ENCODE measurements at regions not wholly inside any gene's neighbourhood (a gene's known extent, or its start where the extent isn't known, plus 50 kb on each side); places are given as distances from the start of the nearest gene placed in this dataset.

DNA sequence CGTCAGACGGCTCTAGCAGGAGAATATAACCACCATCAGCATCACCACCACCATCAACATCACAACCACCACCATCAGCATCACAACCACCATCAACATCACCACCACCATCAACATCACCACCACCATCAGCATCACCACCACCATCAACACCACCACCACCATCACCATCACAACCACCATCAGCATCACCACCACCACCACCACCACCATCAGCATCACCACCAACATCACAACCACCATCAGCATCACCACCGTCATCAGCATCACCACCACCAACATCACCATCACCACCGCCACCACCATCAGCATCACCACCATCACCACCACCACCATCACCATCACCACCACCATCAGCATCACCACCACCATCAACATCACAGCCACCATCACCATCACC is 210.7 kb downstream of the C9orf50 start:
- no peak for DNase-seq

- no peak for DNase-seq
Measured at GRCh38 chr9:129408535-129409215, 212.2 kb downstream of the C9orf50 start.

GRCh38 chr9:129407905-129408452 is 212.9 kb downstream of the C9orf50 start:
- no peak for DNase-seq

- DNase-seq, result no peak
Measured at GRCh38 chr9:129406278-129407225, 214.3 kb downstream of the C9orf50 start.

DNA sequence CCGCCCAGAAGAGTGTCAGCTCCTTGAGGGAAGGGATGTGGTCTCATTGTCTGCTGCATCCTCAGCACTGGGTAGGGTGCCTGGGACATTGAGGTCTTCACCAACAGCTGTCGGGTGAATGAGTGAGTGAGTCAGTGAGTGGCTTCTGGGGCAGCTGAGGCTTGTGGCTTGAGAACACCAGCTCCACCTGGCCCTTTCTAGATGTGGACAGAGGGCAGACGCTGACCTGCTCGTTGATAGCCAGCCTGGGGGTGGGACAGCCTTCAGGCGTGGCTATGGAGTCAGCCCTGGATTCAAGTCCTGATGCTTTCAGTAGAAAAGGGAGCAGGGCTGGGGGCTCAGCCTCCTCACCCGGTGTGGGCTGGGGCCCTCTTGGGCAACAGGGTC is 215.1 kb downstream of the C9orf50 start:
- no peak for DNase-seq

DNA sequence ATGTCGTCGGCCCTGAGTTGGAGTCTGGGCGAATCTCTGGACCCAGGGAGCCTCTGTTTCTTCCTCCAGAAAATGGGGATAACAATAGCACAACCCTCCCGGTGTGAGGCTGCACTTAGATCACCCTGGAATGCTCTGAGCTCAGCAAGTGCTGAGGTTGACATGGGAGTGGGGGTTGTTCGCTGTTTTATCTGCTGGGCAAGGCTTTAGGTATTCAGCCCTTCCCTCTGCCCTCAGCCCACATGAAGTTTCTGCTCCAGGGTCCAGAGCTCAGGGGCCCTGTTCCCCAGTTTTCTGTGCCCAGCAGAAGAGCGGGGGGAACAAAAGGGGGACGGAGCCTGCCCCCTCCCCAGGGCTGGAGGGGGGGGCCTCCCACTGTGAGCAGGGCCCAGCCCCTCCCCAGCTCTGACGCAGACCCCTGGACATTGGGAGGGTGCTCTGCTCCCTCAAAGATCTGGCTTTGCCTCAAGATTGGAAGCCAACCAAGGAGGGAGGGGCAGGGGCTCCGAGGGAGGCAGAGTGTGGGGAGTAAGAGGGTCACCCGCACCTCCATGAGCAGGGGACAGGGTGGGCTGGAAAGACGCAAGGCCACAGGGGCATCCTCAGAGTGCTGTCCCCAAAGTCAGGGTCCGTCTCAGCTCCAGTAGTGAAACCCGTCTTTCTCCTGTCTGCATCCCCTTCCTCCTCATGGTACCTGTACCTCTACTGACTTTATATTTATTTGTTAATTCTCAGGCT is 215.6 kb downstream of the C9orf50 start:
- DNase-seq, result no peak

GRCh38 chr9:129404621-129405020 is 216.3 kb downstream of the C9orf50 start:
- no peak for DNase-seq

DNA sequence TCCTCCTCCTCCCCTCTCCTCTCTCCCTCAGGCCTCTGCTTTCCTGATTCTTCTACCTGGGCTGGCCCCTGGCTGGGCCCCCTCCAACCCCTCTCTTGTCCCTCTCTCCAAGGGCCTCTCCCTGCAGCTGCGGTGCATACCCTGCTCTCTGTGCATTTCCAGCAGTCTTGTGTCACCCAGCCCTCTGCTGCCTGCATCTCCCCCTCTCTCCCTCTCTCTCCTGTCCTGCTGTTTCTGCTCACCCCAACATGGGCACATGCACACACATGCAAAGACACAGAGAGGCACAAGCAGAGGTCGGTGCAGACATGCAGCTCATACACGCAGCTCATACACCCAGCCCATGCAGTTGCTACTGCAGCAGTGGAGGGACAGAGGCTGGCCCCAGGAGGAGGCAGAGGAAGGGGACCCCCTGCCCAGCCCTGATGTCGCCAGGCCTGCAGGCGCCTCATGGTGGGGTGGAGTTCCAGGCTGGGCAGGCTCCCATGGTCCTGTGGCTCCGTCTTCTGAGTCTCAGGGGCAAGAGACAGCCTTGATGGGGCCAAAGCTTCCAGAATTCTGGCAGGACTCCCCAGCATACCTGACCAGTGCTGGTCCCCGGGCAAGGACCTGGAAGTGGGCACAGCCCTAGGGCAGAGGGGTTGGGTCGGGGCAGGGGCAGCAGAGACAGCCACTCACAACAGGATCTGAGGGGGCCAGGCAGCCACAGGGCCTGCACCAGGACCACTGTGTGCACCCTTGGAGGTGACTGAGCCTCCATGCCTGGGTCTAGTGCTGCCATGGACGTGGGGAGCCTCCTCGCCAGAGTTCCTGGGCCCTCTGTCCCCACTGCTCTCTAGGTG is 216.9 kb downstream of the C9orf50 start:
- no peak for DNase-seq

GRCh38 chr9:129402931-129403778 is 217.7 kb downstream of the C9orf50 start:
- DNase-seq, result no peak

GRCh38 chr9:129402371-129402739 is 218.5 kb downstream of the C9orf50 start:
- no peak for DNase-seq

DNA sequence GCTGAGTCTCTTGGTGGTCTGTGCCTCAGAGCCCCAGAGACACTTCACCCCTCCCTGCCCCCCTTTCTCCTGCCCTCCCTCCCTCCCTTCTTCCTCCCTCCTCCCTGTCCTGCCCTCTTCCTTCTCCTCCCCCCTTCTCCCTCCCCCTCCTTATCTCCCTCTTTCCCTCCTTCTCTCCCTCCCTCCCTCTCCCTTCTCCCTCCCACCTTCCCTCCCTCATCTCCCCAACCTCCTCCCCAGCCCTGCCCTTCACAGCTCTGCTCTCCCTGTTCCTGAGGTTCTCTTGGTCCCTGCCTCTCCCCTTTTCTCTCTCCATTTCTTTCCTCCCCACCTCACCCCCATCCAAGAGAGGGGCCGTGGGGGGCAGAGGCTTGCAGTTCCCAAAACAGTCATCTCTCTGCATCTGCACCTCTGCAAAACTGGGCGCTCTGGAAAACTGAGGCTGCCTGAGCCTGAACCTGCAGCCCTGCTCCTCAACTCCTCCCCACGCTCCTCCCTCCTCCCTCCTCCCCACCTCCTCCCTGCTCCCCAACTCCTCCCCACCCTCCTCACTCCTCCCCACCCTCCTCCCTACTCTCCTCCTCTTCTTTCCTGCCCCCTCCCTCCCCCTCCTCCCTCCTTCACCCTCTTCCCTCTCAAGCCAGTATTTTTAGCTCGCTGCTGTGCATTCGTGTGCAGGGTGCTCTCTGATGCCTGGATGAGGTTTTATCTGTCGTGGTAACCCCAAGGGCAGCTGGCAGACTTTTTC is 219.1 kb downstream of the C9orf50 start:
- no peak for DNase-seq

- DNase-seq, result no peak
Measured at GRCh38 chr9:129400971-129401622, 219.8 kb downstream of the C9orf50 start.

DNA sequence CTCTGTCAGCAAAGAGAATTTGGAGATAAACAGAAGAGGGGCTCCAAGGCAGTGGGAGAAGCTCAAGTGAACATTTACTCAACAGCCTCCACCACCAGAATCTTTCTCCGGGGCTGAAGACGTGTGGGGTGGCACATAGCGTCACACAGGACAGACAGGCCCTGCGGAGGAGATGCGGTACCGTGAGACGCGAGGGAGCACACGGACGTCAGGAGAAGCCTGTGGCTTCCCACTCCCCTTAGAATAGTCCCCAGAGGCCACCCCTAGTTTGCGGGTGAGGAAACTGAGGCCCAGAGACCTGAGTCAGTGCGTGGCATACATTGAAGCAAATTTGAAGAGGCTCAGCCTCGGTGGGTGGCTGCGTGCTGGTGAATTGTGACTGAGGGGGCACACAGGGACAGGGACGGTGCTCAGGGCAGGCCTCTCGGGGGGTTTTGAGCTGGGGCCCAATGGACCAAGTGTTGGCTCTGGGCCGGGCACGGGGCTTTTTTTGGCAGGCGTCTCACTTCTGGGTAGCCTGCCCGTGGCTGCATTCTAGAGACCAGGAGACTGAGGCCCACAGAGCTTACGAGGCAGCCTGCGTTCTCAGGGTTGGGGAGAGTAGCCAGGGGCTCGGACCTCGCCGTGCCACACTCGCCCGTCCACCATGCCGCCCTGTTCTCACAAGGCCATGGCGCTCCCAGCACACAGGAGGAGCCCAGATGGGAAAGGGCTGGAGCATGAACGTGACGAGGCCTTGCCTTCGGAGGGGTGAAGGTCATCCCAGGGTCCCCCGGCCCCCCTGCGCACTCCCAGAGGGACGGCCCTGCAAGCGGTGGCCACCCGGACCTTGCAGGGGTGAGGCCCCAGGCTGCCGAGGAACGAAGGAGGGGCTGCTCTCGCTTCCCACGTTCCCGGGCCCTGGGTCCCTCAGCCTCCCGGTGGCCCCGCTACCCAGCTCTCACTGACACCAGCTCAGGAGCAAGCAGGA is 220.6 kb downstream of the C9orf50 start:
- DNase-seq, result no peak

GRCh38 chr9:129399634-129399990 is 221.3 kb downstream of the C9orf50 start:
- DNase-seq, result no peak

DNA sequence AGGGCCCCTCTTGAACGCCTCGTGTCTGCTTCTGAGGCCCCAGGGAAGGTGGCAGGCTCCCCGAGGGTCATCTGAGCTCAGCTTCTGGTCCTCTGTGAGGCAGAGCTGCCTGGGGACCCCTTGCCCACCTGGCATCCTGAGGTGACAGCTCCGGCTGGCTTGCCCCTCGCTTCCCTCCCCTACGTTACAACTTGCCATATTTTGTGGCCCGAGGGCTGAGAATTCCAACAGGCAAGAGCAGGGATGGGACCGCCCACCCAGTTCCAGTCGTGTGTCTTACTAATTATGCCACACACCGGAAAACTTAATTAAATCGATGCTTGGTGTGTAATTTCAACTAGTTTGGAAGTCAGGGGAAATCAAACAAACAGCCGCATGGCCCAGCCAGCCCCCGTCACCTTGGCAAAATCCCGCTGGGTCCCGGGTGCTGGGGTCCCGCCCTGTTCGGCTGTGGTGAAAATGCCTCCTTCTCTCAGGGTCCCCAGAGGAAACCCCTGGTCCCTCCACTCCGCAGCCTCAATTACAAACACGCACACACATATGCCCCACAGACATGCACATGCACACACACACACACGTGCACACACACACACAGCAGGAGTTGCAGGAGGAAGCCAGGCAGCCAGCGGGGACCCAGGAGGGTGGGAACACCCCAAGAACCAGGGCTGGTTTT is 221.0 kb upstream of the IER5L start:
- DNase-seq, result no peak

DNA sequence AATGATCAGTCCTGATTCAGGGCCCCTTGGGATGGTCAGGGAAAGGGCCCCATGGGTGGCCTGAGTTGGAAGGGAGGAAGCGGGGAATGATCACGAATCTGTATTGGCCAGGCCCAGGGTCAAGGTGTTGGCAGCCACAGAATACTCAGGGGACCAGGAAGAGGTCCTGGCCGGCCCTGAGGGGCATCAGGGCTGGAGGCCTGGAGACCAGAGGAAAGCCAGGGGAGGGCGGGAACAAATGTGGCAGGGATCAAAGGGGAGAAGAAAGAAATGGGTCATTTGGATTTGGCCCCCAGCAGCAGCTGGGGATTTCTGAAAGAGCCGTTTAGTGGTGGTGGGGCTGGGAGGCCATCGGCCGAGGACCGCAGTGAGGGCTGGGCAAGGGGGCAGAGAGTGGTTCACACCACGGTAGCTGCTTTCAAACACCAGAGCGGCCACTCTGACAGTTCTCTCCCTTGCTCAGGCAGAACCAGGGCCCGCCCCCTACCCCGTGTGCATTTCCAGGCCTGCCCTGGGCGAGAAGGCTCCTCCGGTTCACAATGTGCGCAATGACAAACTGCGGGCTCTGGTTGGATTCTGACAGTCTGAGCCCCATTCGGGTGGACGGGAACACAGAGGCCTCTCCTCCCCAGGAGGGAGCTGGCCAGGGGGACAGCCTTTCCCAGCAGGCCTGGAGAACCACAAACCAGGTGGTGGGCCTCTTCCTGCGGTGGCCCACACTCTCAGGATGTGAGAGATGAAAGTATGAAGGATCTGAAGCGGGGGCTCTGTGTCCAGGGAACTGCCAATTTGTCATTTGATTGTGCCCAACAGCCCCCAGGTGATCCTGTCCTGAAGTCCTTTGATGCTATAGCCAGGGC is 220.3 kb upstream of the IER5L start:
- no peak for DNase-seq

- DNase-seq, result no peak
Measured at GRCh38 chr9:129397335-129397734, 219.3 kb upstream of the IER5L start.
